GM18951 (cell line): ENCODE measurements at regions not wholly inside any gene's neighbourhood (a gene's known extent, or its start where the extent isn't known, plus 50 kb on each side); places are given as distances from the start of the nearest gene placed in this dataset.
"Not testable (repeated sequence)": the region's sequence is repeated elsewhere in the genome, so short reads cannot be mapped to it uniquely, and the experiment has no call there.

Experiments
- POLR2A ChIP-seq: IDR thresholded peaks from 4 replicates; pipeline ENCODE4 v1.6.1; 2011; ENCODE audit warnings: mild to moderate bottlenecking; ENCODE audit not compliant: insufficient read length, insufficient read depth; ENCODE audit errors: extremely low read depth
- in situ Hi-C: fragments of 300-500 bp; cut with MboI; formaldehyde crosslinking; loops from one replicate; pipeline ENCODE4 v1.12.0; 2022; ENCODE audit warnings: low sequenced_read_pairs, mixed read lengths, inconsistent platforms; ENCODE audit not compliant: unreplicated experiment

DNA sequence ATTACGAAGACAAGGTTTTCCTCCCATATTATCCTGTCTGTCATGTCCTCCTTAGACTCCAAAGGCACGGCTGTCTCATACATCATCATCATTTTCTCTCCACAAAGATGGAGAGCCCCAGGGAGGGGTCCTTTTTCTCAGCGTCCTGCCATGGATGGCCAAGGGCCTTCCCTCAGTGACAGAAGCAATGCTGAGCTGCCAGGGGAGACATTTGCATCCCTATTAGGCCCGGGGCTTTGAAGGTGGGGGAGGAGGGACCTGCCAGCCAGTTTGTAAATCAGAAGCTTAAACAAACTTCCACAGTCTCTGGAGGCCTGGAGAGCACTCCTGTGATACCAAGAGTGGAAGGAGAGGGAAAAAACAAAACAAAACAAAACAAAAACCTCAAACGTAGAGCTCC is 112.4 kb upstream of the ADO start:
- in situ Hi-C loops: no loop called here
- TF ChIP-seq POLR2A: no peak

DNA sequence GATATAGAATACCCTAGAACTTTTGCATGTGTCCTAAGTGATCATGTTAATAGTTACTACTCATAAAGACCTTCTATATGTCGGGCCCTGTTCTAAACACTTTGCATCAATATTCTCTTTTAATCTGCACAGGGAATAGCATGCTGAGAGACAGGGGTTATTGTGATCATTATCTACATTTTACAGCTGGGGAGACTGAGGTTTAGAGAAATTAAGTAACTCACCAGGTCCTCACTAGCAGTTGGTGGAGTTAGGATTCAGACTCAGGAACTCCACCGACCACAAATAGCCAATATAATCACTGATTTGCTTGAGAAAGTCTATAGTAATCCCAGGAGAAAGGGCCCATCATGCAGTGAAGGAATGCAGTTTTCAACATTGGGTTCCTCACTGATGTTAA is 111.2 kb upstream of the ADO start:
- TF ChIP-seq POLR2A: no peak
- in situ Hi-C loops: no loop called here

DNA sequence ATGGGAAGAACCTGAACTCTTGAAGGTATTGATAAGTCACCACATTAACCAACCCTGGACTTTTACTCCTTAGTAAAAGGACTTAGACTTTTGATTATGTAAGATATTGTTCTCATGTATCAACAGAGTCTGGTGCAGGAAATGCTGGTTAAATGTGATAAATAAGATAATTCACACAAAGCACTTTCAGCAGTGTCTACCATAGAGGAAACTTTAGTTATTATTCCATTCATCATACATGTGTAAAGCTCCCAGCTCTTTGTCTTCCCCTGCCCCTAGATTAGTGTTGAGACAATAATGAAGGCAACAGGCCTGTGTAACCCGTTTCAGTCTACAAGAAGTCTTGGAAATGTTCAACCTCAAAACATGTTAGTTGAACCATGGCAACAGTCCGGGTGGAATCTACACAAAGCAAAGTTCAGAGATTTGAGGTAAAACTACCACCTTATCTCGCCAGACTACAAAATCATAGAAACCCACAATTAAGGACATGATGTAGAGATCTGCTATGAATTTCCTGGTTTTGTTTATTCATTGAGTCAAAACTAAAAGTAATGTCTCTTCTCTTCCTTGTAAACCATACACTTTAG is 109.9 kb upstream of the ADO start:
- TF ChIP-seq POLR2A: no peak
- in situ Hi-C loops: no loop called here

DNA sequence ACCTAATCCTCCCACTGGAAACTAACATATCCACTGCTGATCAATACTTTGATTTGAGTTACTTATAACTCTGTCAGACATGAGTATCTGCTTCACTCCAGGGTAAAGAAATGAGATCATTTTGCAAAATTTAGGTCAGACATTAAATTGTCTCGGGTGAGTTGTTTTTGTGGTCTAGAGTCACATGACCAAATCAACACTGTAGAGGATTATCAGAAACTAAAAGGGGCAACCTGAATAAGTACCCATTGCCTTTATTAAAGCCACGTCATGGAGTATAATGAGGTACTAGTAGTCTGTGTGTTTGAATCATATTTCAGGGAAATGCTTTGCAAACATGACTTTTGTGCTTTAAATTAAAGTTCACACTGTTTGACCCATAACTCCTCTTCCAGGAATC is 107.7 kb upstream of the ADO start:
- TF ChIP-seq POLR2A: no peak

DNA sequence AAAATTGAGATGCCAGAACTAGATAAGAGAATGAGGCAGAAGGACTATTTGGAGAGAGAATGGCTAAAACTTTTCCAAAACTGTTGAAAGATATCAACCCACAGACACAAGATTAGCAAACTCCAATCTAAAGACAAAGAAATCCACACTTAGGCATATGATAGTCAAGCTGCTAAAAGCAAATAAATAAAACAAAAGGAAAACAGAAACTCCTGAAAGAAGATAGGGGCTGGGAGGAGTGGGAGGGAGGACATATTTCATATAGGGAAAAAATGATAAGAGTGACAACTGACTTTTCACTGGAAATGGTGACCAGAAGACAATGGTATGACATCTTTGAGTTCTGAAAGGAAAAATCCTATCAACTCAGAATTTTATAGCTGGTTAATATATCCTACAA is 105.4 kb upstream of the ADO start:
- TF ChIP-seq POLR2A: no peak
- in situ Hi-C loops: no loop called here

More for the DNA sequence above, 107.7 kb upstream of the ADO start:
- in situ Hi-C loops: no loop called here

DNA sequence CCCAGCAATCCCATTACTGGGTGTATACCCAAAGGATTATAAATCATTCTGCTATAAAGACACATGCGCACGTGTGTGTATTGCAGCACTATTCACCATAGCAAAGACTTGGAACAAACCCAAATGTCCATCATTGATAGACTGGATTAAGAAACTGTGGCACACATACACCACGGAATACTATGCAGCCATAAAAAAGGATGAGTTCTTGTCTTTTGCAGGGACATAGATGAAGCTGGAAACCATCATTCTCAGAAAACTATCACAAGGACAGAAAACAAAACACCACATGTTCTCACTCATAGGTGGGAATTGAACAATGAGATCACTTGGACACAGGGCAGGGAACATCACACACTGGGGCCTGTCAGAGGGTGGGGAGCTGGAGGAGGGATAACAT is 100.4 kb upstream of the ADO start:
- in situ Hi-C loops: not testable (repeated sequence)

DNA sequence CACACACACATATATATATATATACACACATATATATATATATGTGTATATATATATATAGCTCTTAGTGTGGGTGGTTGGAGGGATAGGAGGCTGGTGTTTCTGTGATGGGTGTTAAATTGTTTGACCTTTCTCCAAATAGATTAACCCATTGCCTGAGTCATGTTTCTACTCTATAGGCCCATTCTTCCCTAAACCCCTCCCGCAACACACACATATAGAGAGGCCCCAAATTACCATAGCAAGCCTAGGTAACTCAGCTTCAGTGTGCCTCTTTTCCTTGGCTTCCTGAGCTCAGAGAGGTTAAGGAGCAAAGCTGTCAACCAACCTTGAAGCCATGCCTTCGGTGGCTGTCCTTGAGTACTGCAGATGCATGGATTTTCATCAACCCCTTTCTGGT is 98.7 kb upstream of the ADO start:
- in situ Hi-C loops: no loop called here
- TF ChIP-seq POLR2A: no peak

DNA sequence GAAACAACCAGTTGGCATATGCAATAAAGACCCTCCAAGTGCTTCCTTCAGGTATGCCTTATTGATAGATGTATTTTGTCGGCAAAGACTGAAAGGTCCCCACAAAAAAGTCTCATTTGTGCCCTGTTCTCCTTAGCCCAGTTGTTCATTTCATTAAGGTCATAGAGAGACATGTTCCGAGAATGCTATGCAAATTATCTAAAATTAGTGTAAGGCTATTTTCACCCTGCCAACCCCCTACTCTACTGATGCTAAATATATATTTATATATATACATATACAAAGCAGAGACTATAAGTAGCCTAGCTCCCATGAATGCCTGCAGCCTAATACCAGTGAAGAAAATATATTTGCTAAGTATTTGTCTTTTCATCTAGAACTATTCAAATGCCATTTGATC is 96.7 kb upstream of the ADO start:
- TF ChIP-seq POLR2A: no peak
- in situ Hi-C loops: no loop called here

DNA sequence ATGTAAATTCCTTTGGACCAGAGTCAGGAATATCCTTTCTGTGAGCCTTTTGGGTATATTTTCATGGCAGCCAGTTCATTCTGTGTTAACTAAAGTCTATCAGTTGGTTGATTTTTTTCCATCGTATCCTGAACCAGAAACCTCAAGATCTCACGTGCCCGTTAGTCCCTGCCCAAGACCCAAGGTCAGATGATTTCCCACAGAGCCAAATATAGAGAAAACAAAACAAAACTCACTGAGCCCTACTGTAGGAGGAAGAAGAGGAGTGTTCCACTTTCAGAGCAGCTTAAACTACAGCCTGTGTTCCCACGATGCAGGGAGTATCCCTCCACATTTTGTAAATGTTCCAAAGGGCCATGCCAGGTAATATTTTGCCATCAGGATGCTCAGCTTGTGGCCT is 96.0 kb upstream of the ADO start:
- TF ChIP-seq POLR2A: no peak
- in situ Hi-C loops: no loop called here

DNA sequence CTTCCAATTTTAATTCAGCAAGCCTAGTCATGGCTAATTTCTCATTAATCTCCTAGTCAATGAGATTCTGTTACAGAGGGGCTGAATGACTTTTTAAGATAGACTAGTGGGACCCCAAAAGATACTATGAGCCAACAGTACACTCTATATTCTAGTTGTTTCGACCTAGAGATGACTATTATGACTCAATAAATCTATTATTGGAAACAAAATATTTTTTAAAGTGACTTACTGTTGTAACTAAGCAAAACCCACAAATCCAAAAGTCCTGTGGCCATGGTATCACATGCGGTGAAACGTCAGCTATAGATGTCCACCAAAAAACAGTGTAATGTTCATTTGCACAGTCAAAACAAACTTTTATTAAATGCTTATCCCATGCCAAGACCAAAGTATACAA is 95.3 kb upstream of the ADO start:
- TF ChIP-seq POLR2A: no peak
- in situ Hi-C loops: no loop called here

DNA sequence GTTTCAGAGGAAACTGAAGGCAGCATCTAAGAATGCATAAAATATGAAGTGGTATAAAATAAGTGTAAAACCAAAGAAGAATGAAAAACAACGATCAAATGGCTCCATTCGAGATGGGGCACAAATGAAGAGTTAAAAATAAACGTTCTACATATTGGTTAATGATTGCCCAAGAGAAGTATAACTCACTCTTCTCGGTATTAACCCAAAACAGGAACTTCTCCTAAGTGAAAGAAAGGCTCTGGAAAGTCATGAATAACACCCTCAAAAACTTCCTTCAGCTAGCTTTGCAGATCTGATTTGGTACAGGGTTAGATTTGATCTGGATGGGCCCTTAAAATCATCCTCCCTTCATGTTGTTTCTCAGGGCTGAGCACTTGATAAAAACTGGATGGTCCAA is 94.3 kb upstream of the ADO start:
- in situ Hi-C loops: no loop called here

DNA sequence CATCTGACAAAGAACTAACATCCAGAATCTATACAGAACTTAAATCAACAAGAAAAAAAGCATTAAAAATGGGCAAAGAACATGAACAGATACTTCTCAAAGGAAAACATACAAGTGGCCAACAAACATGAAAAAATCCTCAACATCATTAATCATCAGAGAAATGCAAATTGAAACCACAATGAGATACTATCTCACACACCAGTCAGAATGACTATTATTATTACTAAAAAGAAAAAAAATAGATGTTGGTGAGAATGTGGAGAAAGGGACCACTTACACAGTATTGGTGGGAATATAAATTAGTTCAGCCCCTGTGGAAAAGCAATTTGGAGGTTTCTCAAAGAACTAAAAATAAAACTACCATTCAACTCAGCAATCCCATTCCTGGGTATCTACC is 89.1 kb upstream of the ADO start:
- TF ChIP-seq POLR2A: no peak
- in situ Hi-C loops: no loop called here

More for the DNA sequence above, 94.3 kb upstream of the ADO start:
- TF ChIP-seq POLR2A: no peak

DNA sequence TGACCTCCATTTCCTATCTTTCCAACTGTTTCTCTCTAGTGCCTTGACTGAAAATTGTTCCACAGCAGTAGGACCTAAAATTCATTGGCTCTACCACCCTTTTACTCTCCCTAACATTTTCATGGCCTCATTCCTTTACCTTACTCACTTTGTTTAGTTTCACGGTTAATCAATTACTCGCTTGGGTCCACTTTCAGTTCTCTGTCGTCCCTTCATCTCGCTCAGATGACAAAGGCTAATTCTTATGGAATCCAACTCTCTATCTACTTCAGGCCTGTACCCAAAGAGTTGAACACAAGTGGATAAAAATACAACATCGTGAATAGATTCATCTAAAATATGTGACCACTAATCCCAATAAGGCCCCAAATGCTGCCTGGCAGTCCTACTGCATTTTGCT is 85.9 kb upstream of the ADO start:
- no peak for TF ChIP-seq POLR2A

DNA sequence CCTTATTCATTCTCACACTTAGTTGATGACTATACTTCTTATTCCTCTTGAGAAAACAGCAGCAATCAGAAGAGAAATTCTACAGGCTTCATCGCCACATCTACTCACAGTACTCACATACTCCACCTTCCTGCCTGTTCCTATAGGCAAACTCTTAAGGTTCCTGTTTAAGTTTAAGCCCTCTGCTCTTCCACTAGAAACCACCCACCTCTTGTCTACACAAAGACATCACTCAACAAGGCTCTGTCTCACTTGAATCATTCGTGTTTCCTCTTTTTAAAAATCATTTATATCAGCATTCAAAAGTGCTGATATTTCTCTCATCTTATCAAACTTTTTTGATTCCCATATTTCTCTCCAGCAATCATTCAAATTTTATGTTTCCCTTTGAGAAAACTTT is 85.5 kb upstream of the ADO start:
- TF ChIP-seq POLR2A: no peak
- in situ Hi-C loops: no loop called here

More for the DNA sequence above, 85.9 kb upstream of the ADO start:
- in situ Hi-C loops: no loop called here

DNA sequence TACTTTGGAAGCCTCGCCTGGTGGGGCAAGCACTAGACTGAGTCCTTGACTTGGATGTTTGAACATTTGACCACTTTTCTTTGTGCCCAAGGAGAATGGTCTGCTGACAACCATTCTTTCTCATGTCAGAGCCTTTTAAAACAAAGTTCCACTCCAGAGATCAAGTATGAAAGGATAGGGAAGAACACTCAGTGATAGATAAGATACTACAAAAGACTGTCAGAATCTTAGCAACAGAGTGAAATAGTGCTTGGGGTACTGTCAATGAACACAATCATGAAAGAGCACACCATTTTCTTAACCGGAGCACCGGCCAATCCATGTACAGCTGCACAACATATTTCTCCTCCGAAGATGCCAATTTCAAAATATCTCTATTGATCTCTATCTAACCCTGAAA is 82.8 kb upstream of the ADO start:
- in situ Hi-C loops: no loop called here
- TF ChIP-seq POLR2A: no peak

DNA sequence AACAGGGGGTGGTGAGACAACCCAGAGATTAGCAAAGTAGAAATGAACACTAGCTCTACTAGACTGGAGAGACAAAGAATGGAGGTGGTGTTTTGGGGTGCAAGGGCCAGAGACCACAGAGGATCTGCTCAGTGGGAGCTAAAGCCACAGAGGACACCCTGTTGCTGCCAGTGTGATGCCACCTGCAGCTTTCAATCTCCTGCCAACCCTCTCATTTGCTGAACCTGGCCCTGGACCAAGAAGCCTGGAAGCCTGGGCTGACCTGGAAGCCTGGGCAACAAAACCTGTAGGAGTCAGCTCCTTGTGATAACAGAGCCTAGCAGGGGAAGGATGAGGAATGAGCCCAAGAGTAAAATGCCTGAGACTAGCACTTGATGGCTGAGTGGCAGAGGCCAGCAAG is 81.1 kb upstream of the ADO start:
- no peak for TF ChIP-seq POLR2A
- in situ Hi-C loops: no loop called here

DNA sequence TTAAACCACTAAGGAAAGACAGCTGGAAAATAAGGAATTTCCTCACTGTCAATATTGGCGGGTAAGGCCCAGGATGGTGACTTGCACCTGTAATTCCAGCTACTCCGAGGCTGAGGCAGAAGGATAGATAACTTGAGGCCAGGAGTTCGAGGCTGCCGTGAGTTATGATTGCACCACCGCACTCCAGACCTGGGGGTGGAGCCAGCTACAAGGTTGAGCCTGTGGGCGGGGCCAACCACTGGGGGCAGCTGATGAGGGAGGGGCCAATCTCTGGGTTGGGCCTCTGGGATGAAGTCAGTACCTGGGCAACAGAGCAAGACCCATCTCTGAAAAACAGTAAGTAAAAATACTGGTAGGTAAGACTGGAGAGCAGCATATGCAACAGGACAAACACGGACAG is 80.1 kb upstream of the ADO start:
- in situ Hi-C loops: no loop called here
- no peak for TF ChIP-seq POLR2A
